Esophagus (tissue), 2 donors: ENCODE measurements at regions not wholly inside any gene's neighbourhood (a gene's known extent, or its start where the extent isn't known, plus 50 kb on each side); places are given as distances from the start of the nearest gene placed in this dataset.
A peak's percentile ranks its signal among the peaks of the same experiment; 100 is the strongest.
"Not testable (repeated sequence)": the region's sequence is repeated elsewhere in the genome, so short reads cannot be mapped to it uniquely, and the experiment has no call there.

Experiments
- H3K27ac ChIP-seq, 2 donors: one replicate each; pipeline ENCODE4 v1.5.1; 2013; ENCODE audit warnings: low read depth in 2 of 2, mild to moderate bottlenecking in 2 of 2, inconsistent platforms in 1 of 2, low read length in 1 of 2, moderate library complexity in 1 of 2
- H3K27me3 ChIP-seq, 2 donors: one replicate each; pipeline ENCODE4 v1.6.1; 2013; ENCODE audit warnings: low read length in 2 of 2, control low read depth in 1 of 2, mild to moderate bottlenecking in 1 of 2; ENCODE audit not compliant: insufficient read depth in 2 of 2, control insufficient read depth in 1 of 2
- H3K36me3 ChIP-seq, 2 donors: one replicate each; pipeline ENCODE4 v1.6.1; 2013; ENCODE audit warnings: low read length in 1 of 2; ENCODE audit not compliant: control insufficient read depth in 2 of 2, insufficient read depth in 2 of 2
- H3K4me1 ChIP-seq, 2 donors: one replicate each; pipeline ENCODE4 v1.6.1; 2013; ENCODE audit warnings: low read length in 1 of 2; ENCODE audit not compliant: control insufficient read depth in 2 of 2, insufficient read depth in 2 of 2
- H3K4me3 ChIP-seq, 2 donors: one replicate each; pipeline ENCODE4 v1.5.1; 2013; ENCODE audit warnings: low read length in 2 of 2, mild to moderate bottlenecking in 2 of 2, low read depth in 1 of 2, moderate library complexity in 1 of 2
- H3K9me3 ChIP-seq, 2 donors: one replicate each; pipeline ENCODE4 v1.6.1; 2013; ENCODE audit warnings: mild to moderate bottlenecking in 2 of 2, low read depth in 1 of 2, low read length in 1 of 2, moderate library complexity in 1 of 2; ENCODE audit not compliant: control insufficient read depth in 2 of 2, insufficient read depth in 1 of 2
- WGBS, 2 donors: extraction: QIAGEN DNeasy Blood & Tissue Kit; methylation state at CpG; one replicate each; pipeline ENCODE4 v1.1.7; 2013; 5-methylcytosine and 5-hydroxymethylcytosine counted together
- donor health status: healthy with polysubstance abuse.
- donor health status: Bipolar disorder and iron deficiency.

DNA sequence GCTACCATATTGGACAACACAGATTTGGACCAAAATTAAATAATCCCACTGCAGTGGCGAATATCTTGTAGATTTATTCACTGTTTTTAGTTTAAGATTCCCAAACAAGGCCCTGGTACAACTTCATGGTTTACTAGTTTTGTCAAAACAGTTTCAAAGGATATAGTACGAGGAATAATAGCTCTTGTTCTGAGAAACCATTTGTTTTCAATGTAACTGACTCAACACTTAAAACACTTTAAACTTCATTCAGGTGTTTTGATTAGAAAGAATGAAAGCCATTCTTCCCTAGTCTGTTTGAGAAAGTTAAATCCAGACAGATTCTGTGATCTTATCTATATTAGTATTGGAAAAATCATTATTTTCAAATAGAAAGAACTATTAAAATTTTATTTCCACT is 276.4 kb upstream of the MKLN1 start:
- WGBS, 2 donors: 94% methylated on average over 2 of the region's 2 CpGs
- no peaks in the 10 kb centered on the region for H3K27me3 ChIP-seq
- no peaks in the 10 kb centered on the region for H3K9me3 ChIP-seq
- peaks cover 0 to 3% of the 10 kb centered on the region in 2 donors for H3K4me1 ChIP-seq
- no peak overlapping the region for H3K4me3 ChIP-seq
- no peaks in the 10 kb centered on the region for H3K36me3 ChIP-seq
- H3K27ac ChIP-seq: no peak overlapping the region

DNA sequence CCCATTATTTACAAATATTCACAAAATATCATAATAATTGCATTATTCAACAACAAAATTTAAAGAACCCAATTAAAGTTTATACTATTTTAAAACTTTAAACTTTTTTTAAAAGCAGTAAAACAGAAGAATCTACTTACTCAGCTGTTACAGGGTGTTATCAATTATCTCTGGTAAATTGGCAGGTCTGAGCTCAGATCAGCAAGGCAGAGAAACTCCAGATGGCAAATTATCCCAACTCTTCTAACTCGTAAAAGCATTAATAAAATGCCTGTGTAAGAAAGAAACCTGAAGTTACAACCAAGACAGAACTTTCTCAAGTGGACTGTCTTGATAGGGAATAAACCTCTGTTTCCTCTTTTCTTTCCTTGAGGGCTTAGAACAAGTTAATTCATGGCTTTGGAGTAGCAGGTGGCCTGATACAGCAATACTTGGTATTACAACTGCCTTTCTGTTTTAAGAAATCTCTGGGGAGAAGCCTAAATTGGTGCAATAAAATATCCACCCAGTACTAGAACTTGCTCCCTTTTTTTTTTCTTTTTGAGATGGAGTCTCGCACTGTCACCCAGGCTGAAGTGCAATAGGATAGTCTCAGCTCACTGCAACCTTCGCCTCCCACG is 275.3 kb upstream of the MKLN1 start:
- H3K36me3 ChIP-seq: no peaks in the 10 kb centered on the region
- H3K4me1 ChIP-seq: peaks cover 0 to 3% of the 10 kb centered on the region in 2 donors
- no peak overlapping the region for H3K4me3 ChIP-seq
- no peaks in the 10 kb centered on the region for H3K27me3 ChIP-seq
- WGBS, 2 donors: 75 to 89% methylated on average over 4 of the region's 4 CpGs
- H3K9me3 ChIP-seq: no peaks in the 10 kb centered on the region
- no peak overlapping the region for H3K27ac ChIP-seq

DNA sequence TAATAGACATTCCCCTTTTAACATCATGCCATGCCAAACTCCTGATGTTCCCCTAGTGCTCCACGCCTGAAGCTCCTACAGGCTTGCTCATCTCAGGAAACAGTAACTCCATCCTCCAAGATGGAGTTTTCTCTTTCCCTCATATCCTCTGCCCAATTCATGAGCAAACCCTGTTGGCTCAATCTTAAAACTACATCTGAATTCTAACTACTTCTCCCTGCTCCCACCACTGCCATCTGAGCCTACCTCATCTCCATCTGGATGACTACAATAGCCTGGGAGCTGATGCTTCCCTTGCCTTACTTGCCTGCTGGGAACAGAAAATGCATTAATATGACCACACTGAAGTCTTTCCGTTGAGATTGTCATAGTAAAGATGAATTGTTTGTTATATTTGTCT is 271.7 kb upstream of the MKLN1 start:
- Histone ChIP-seq H3K9me3 (no peaks in the 10 kb centered on the region), H3K27ac (peak overlapping the region in 1 of 2 donors; percentile 22), H3K36me3 (no peaks in the 10 kb centered on the region), H3K4me3 (no peak overlapping the region), H3K27me3 (no peaks in the 10 kb centered on the region), H3K4me1 (no peaks in the 10 kb centered on the region)
- WGBS, 2 donors: 83 to 91% methylated on average over 2 of the region's 2 CpGs

DNA sequence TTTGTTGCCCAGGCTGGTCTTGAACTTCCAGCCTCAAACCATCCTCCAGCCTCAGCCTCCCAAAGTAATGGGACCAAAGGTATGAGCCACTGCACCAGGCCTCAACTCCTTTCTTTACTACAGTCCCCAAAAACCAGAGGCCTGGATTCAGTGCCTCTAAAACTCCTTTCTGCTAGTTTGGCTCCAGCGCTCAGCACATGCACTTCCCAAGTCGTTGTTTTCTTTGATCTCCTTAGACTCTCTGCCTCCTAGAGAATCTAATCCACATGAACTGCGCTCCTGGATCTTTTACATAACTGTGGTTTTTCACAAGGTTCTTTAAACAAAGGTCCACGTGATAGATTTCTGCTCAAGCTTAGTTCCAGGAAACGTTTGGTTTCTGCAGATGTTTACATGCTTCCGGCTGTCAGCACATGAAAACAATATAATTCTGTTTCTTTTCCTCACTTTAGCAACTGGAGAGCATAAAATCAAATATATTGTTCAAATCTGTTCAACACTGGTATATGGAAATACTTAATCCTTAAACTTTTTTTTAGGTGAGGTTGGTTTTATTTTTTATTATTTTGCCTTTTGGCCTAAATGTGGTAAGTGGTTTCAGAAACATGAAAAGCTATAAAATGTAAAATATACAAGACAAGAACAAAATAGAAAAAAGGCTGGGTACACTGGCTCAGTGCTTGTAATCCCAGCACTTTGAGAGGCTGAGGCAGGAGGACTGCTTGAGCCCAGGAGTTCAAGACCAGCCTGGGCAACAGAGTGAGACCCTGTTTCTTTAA is 270.5 kb upstream of the MKLN1 start:
- H3K9me3 ChIP-seq: no peaks in the 10 kb centered on the region
- WGBS, 2 donors: 8 to 10% methylated on average over 6 of the region's 6 CpGs
- H3K4me1 ChIP-seq: no peaks in the 10 kb centered on the region
- H3K27ac ChIP-seq: peak overlapping the region; percentile 57 to 79
- H3K4me3 ChIP-seq: no peak overlapping the region
- no peaks in the 10 kb centered on the region for H3K27me3 ChIP-seq
- H3K36me3 ChIP-seq: no peaks in the 10 kb centered on the region

DNA sequence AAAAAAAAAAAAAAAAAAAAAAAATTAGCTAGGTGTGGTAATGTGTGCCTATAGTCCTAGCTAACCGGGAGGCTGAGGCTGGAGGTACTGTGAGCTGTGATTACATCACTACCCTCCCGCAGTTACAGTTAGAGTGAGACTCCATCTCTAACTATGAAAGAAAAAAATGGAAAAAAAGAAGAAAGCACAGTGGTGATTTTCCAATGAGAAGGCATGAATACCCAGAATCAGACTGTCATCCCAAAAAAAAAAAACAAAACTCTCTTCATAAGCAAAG is 269.9 kb upstream of the MKLN1 start:
- H3K36me3 ChIP-seq: no peaks in the 10 kb centered on the region
- H3K27me3 ChIP-seq: no peaks in the 10 kb centered on the region
- no peaks in the 10 kb centered on the region for H3K9me3 ChIP-seq
- peak overlapping the region in 1 of 2 donors; percentile 22 for H3K27ac ChIP-seq
- no peak overlapping the region for H3K4me3 ChIP-seq
- WGBS, 2 donors: 16 to 18% methylated on average over 2 of the region's 2 CpGs
- no peaks in the 10 kb centered on the region for H3K4me1 ChIP-seq

DNA sequence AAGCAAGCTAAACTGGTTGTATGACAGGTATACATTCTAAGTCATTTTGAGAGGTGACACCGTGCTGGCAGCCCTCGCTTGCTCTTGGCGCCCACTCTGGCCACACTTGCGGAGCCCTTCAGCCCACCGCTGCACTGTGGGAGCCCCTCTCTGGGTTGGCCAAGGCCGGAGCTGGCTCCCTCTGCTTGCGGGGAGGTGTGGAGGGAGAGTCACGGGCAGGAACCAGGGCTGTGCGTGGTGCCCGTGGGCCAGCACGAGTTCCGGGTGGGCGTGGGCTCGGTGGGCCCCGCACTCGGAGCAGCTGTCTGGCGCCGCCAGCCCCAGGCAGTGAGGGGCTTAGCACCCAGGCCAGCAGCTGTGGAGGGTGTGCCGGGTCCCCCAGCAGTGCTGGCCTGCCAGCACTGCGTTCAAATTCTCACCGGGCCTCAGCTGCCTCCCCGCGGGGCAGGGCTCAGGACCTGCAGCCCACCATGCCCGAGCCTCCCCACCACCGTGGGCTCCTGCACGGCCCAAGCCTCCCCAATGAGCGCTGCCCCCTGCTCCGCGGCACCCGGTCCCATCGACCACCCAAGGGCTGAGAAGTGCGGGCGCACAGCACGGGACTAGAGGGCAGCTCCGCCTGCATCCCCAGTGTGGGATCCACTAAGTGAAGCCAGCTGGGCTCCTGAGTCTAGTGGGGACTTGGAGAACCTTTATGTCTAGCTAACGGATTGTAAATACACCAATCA is 269.0 kb upstream of the MKLN1 start:
- H3K27ac ChIP-seq, H3K4me1 ChIP-seq, H3K27me3 ChIP-seq, H3K9me3 ChIP-seq, H3K36me3 ChIP-seq, H3K4me3 ChIP-seq: not testable (repeated sequence)
- WGBS, 2 donors: 93 to 95% methylated on average over 31 to 36 of the region's 36 CpGs

DNA sequence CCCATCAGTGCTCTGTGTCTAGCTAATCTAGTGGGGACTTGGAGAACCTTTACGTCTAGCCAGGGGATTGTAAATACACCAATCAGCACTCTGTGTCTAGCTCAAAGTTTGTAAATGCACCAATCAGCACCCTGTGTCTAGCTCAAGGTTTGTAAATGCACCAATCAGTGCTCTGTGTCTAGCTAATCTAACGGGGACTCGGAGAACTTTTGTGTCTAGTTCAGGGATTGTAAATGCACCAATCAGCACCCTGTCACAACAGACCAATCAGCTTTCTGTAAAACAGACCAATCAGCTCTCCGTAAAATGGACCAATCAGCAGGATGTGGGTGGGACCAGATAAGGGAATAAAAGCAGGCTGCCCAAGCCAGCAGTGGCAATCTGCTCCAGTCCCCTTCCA is 268.3 kb upstream of the MKLN1 start:
- not testable (repeated sequence) for H3K36me3 ChIP-seq

DNA sequence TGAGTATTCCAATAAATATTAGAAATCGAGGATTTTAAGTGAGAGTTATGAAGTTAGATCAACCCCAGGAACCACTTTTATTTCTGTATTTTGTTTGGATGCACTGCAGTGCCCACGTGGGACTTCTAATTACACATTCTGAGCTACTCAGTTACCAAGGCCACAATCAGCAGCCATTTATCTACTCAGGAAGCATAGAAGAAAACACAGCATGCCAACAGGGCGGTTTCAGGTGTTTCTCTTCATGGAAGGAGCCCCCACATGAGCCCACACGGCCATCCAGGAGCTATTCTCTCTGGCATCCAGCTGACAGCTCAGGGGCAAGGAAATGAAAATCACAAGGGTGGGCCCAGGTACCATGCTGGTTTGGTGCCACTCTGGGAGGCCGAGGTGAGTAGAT is 266.5 kb upstream of the MKLN1 start:
- Histone ChIP-seq H3K9me3 (no peaks in the 10 kb centered on the region), H3K4me3 (no peak overlapping the region), H3K27me3 (no peaks in the 10 kb centered on the region), H3K4me1 (no peaks in the 10 kb centered on the region), H3K27ac (no peak overlapping the region), H3K36me3 (no peaks in the 10 kb centered on the region)
- 80 to 82% methylated on average over 5 of the region's 5 CpGs for WGBS, 2 donors

More for the DNA sequence above, 268.3 kb upstream of the MKLN1 start:
- H3K4me1 ChIP-seq, H3K27me3 ChIP-seq, H3K9me3 ChIP-seq, H3K27ac ChIP-seq, H3K4me3 ChIP-seq: not testable (repeated sequence)
- 88 to 91% methylated on average over 4 of the region's 4 CpGs for WGBS, 2 donors

DNA sequence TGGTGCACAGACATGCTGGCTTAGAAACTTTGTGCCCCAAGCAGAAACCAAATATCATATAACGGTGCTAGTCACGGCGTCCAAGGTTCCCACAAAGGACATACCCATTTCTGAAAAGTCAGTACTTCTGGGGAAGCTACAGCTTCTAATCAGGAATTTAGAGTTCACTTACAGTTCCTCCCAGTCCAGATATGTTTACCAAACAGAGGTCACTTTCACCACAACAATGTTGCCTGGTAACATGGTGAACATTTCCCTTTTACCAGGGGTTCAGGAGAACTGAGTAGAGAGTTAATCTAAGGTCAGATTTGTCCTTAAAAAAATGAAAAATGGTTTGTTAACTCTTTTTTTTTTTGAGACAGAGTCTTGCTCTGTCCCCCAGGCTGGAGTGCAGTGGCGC is 265.9 kb upstream of the MKLN1 start:
- WGBS, 2 donors: 91 to 97% methylated on average over 4 of the region's 4 CpGs
- Histone ChIP-seq H3K36me3 (no peaks in the 10 kb centered on the region), H3K4me3 (no peak overlapping the region), H3K27me3 (no peaks in the 10 kb centered on the region), H3K4me1 (no peaks in the 10 kb centered on the region), H3K9me3 (no peaks in the 10 kb centered on the region), H3K27ac (no peak overlapping the region)

DNA sequence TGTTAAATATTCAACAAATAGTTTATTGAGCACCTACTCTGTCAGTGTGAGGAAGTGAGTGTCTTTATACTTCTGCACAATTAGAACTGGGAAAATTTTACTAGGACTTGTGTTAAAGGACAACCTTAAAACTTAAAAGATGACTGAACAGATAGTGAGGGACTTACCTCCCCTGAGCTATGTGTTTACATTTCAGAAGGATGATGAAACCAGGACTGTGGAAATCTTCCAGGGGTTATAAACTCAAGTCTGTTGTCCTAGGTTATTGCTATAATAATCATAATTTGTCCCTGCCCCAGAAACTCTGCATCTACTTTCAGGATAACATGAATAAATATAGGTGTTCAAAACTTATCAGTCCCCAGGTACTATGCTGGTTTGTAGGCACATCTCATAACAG is 261.0 kb upstream of the MKLN1 start:
- H3K36me3 ChIP-seq: no peaks in the 10 kb centered on the region
- no peaks in the 10 kb centered on the region for H3K9me3 ChIP-seq
- no peaks in the 10 kb centered on the region for H3K27me3 ChIP-seq
- no peak overlapping the region for H3K27ac ChIP-seq
- H3K4me3 ChIP-seq: no peak overlapping the region
- no peaks in the 10 kb centered on the region for H3K4me1 ChIP-seq
